ENCODE measurements at regions not wholly inside any gene's neighbourhood (a gene's known extent, or its start where the extent isn't known, plus 50 kb on each side); places are given as distances from the start of the nearest gene placed in this dataset.

GRCh38 chr2:163353551-163353950, 382.3 kb downstream of the FIGN start:
- Histone ChIP-seq H3K36me3 (replicated peaks in 1 of 2; ENCODE audit: control insufficient read depth in 2 of 2, insufficient read depth in 2 of 2, low read length in 2 of 2) (no peaks in the 10 kb centered on the region), H3K79me1 (ENCODE audit: low read depth, low read length) (no peaks in the 10 kb centered on the region), H2BK120ac (ENCODE audit: low read depth, low read length) (no peak overlapping the region), H2AK5ac (ENCODE audit: low read depth, low read length) (no peak overlapping the region), H3K4ac (ENCODE audit: low read length) (no peak overlapping the region), H4K91ac (ENCODE audit: low read depth, low read length, poor library complexity) (no peak overlapping the region), H3K4me2 (ENCODE audit: insufficient read depth, low read length, poor library complexity, severe bottlenecking) (no peak overlapping the region), H3K9me3 (replicated peaks in 1 of 2; ENCODE audit: control insufficient read depth in 2 of 2, insufficient read depth in 1 of 2, low read depth in 1 of 2, low read length in 2 of 2) (no peaks in the 10 kb centered on the region), H3K23ac (ENCODE audit: low read depth, low read length, poor library complexity) (no peak overlapping the region), H2BK15ac (ENCODE audit: low read length) (no peak overlapping the region), H3K27ac (replicated peaks; ENCODE audit: low read length) (no peak overlapping the region), H3K18ac (ENCODE audit: low read length) (no peak overlapping the region), H3K27me3 (ENCODE audit: control insufficient read depth in 3 of 3, insufficient read depth in 3 of 3, low read depth in 1 of 3, low read length in 3 of 3) (no peaks in the 10 kb centered on the region), H2BK12ac (ENCODE audit: low read length) (no peak overlapping the region), H4K8ac (ENCODE audit: low read depth, low read length) (no peak overlapping the region), H3K14ac (ENCODE audit: low read length) (no peak overlapping the region), H2BK5ac (ENCODE audit: low read length) (no peak overlapping the region), H3K4me1 (ENCODE audit: control insufficient read depth in 2 of 2, insufficient read depth in 1 of 2, low read depth in 1 of 2, low read length in 2 of 2) (peaks cover 2 to 5% of the 10 kb centered on the region in 2 donors), H3K4me3 (ENCODE audit: low read length in 2 of 2) (no peak overlapping the region), H3K9ac (ENCODE audit: low read depth, low read length, poor library complexity) (no peak overlapping the region), H2AFZ (ENCODE audit: low read length) (no peak overlapping the region)
- no CpG with 5 or more reads among the region's 1 CpG for WGBS, 2 donors (ENCODE audit: extremely low coverage in 2 of 2, insufficient read length in 2 of 2, insufficient replicate concordance in 1 of 2)
- DNase-seq (ENCODE audit: low spot score) = no peak

GRCh38 chr2:163351966-163352365, 383.8 kb downstream of the FIGN start:
- H3K9me3 ChIP-seq (replicated peaks in 1 of 2; ENCODE audit: control insufficient read depth in 2 of 2, insufficient read depth in 1 of 2, low read depth in 1 of 2, low read length in 2 of 2) = no peaks in the 10 kb centered on the region
- no peak overlapping the region for H2BK15ac ChIP-seq (ENCODE audit: low read length)
- no peak overlapping the region for H3K14ac ChIP-seq (ENCODE audit: low read length)
- no peak overlapping the region for H2BK5ac ChIP-seq (ENCODE audit: low read length)
- H3K4me2 ChIP-seq (ENCODE audit: insufficient read depth, low read length, poor library complexity, severe bottlenecking) = no peak overlapping the region
- no peak overlapping the region for H2AFZ ChIP-seq (ENCODE audit: low read length)
- H3K18ac ChIP-seq (ENCODE audit: low read length) = no peak overlapping the region
- no CpG with 5 or more reads among the region's 2 CpGs for WGBS, 2 donors (ENCODE audit: extremely low coverage in 2 of 2, insufficient read length in 2 of 2, insufficient replicate concordance in 1 of 2)
- no peak overlapping the region for H2AK5ac ChIP-seq (ENCODE audit: low read depth, low read length)
- H2BK120ac ChIP-seq (ENCODE audit: low read depth, low read length) = no peak overlapping the region
- H4K91ac ChIP-seq (ENCODE audit: low read depth, low read length, poor library complexity) = no peak overlapping the region
- H3K4me3 ChIP-seq (ENCODE audit: low read length in 2 of 2) = no peak overlapping the region
- no peak overlapping the region for H3K4ac ChIP-seq (ENCODE audit: low read length)
- no peak overlapping the region for H3K23ac ChIP-seq (ENCODE audit: low read depth, low read length, poor library complexity)
- peaks cover 2 to 9% of the 10 kb centered on the region in 2 donors for H3K4me1 ChIP-seq (ENCODE audit: control insufficient read depth in 2 of 2, insufficient read depth in 1 of 2, low read depth in 1 of 2, low read length in 2 of 2)
- H3K36me3 ChIP-seq (replicated peaks in 1 of 2; ENCODE audit: control insufficient read depth in 2 of 2, insufficient read depth in 2 of 2, low read length in 2 of 2) = no peaks in the 10 kb centered on the region
- H2BK12ac ChIP-seq (ENCODE audit: low read length) = no peak overlapping the region
- H4K8ac ChIP-seq (ENCODE audit: low read depth, low read length) = no peak overlapping the region
- H3K9ac ChIP-seq (ENCODE audit: low read depth, low read length, poor library complexity) = no peak overlapping the region
- no peaks in the 10 kb centered on the region for H3K79me1 ChIP-seq (ENCODE audit: low read depth, low read length)
- no peak overlapping the region for H3K27ac ChIP-seq (replicated peaks; ENCODE audit: low read length)
- H3K27me3 ChIP-seq (ENCODE audit: control insufficient read depth in 3 of 3, insufficient read depth in 3 of 3, low read depth in 1 of 3, low read length in 3 of 3) = no peaks in the 10 kb centered on the region
- DNase-seq (ENCODE audit: low spot score) = no peak

GRCh38 chr2:163351143-163351542, 384.7 kb downstream of the FIGN start:
- Histone ChIP-seq H3K23ac (ENCODE audit: low read depth, low read length, poor library complexity) (no peak overlapping the region), H3K9me3 (replicated peaks in 1 of 2; ENCODE audit: control insufficient read depth in 2 of 2, insufficient read depth in 1 of 2, low read depth in 1 of 2, low read length in 2 of 2) (no peaks in the 10 kb centered on the region), H3K4me3 (ENCODE audit: low read length in 2 of 2) (no peak overlapping the region), H3K27me3 (ENCODE audit: control insufficient read depth in 3 of 3, insufficient read depth in 3 of 3, low read depth in 1 of 3, low read length in 3 of 3) (no peaks in the 10 kb centered on the region), H3K4me2 (ENCODE audit: insufficient read depth, low read length, poor library complexity, severe bottlenecking) (no peak overlapping the region), H3K27ac (replicated peaks; ENCODE audit: low read length) (no peak overlapping the region), H2BK15ac (ENCODE audit: low read length) (no peak overlapping the region), H3K36me3 (replicated peaks in 1 of 2; ENCODE audit: control insufficient read depth in 2 of 2, insufficient read depth in 2 of 2, low read length in 2 of 2) (no peaks in the 10 kb centered on the region), H2BK12ac (ENCODE audit: low read length) (no peak overlapping the region), H2BK5ac (ENCODE audit: low read length) (no peak overlapping the region), H3K4me1 (ENCODE audit: control insufficient read depth in 2 of 2, insufficient read depth in 1 of 2, low read depth in 1 of 2, low read length in 2 of 2) (peaks cover 2 to 9% of the 10 kb centered on the region in 2 donors), H3K14ac (ENCODE audit: low read length) (no peak overlapping the region), H4K91ac (ENCODE audit: low read depth, low read length, poor library complexity) (no peak overlapping the region), H2AK5ac (ENCODE audit: low read depth, low read length) (no peak overlapping the region), H4K8ac (ENCODE audit: low read depth, low read length) (no peak overlapping the region), H2AFZ (ENCODE audit: low read length) (no peak overlapping the region), H3K79me1 (ENCODE audit: low read depth, low read length) (no peaks in the 10 kb centered on the region), H3K4ac (ENCODE audit: low read length) (no peak overlapping the region), H2BK120ac (ENCODE audit: low read depth, low read length) (no peak overlapping the region), H3K9ac (ENCODE audit: low read depth, low read length, poor library complexity) (no peak overlapping the region), H3K18ac (ENCODE audit: low read length) (no peak overlapping the region)
- DNase-seq (ENCODE audit: low spot score) = no peak
- WGBS, 2 donors (ENCODE audit: extremely low coverage in 2 of 2, insufficient read length in 2 of 2, insufficient replicate concordance in 1 of 2) = no CpG with 5 or more reads among the region's 3 CpGs

GRCh38 chr2:163348857-163349380, 386.9 kb downstream of the FIGN start:
- Histone ChIP-seq H3K4me3 (ENCODE audit: low read length in 2 of 2) (no peak overlapping the region), H3K4me1 (ENCODE audit: control insufficient read depth in 2 of 2, insufficient read depth in 1 of 2, low read depth in 1 of 2, low read length in 2 of 2) (peaks cover 2 to 9% of the 10 kb centered on the region in 2 donors), H3K23ac (ENCODE audit: low read depth, low read length, poor library complexity) (no peak overlapping the region), H3K79me1 (ENCODE audit: low read depth, low read length) (no peaks in the 10 kb centered on the region), H3K27ac (replicated peaks; ENCODE audit: low read length) (peak overlapping the region; percentile 95), H4K91ac (ENCODE audit: low read depth, low read length, poor library complexity) (no peak overlapping the region), H2BK15ac (ENCODE audit: low read length) (no peak overlapping the region), H3K9me3 (replicated peaks in 1 of 2; ENCODE audit: control insufficient read depth in 2 of 2, insufficient read depth in 1 of 2, low read depth in 1 of 2, low read length in 2 of 2) (no peaks in the 10 kb centered on the region), H2BK5ac (ENCODE audit: low read length) (peak overlapping the region; percentile 30), H3K4ac (ENCODE audit: low read length) (no peak overlapping the region), H3K9ac (ENCODE audit: low read depth, low read length, poor library complexity) (no peak overlapping the region), H2AK5ac (ENCODE audit: low read depth, low read length) (no peak overlapping the region), H2AFZ (ENCODE audit: low read length) (peak overlapping the region; percentile 61), H2BK12ac (ENCODE audit: low read length) (no peak overlapping the region), H3K27me3 (ENCODE audit: control insufficient read depth in 3 of 3, insufficient read depth in 3 of 3, low read depth in 1 of 3, low read length in 3 of 3) (no peaks in the 10 kb centered on the region), H3K4me2 (ENCODE audit: insufficient read depth, low read length, poor library complexity, severe bottlenecking) (no peak overlapping the region), H3K36me3 (replicated peaks in 1 of 2; ENCODE audit: control insufficient read depth in 2 of 2, insufficient read depth in 2 of 2, low read length in 2 of 2) (no peaks in the 10 kb centered on the region), H3K14ac (ENCODE audit: low read length) (no peak overlapping the region), H3K18ac (ENCODE audit: low read length) (peak overlapping the region; percentile 61), H2BK120ac (ENCODE audit: low read depth, low read length) (peak overlapping the region; percentile 93), H4K8ac (ENCODE audit: low read depth, low read length) (no peak overlapping the region)
- DNase-seq (ENCODE audit: low spot score) = no peak
- no CpG with 5 or more reads among the region's 8 CpGs for WGBS, 2 donors (ENCODE audit: extremely low coverage in 2 of 2, insufficient read length in 2 of 2, insufficient replicate concordance in 1 of 2)
